HCT116 (cell line): ENCODE measurements at regions not wholly inside any gene's neighbourhood (a gene's known extent, or its start where the extent isn't known, plus 50 kb on each side); places are given as distances from the start of the nearest gene placed in this dataset.
"Not testable (repeated sequence)": the region's sequence is repeated elsewhere in the genome, so short reads cannot be mapped to it uniquely, and the experiment has no call there.

Experiments used
- CEBPB ChIP-seq: IDR thresholded peaks from 2 replicates; pipeline ENCODE4 v1.6.1; 2012; ENCODE audit warnings: low read depth
- CTCF ChIP-seq, 3 experiments: fragments of 200-600 bp in 1 of 3; sonication (generic) in 1 of 3; IDR thresholded peaks in 2 of 3; conservative IDR thresholded peaks in 1 of 3; 2 replicates each; pipeline ENCODE4 v1.5.1; 2012 to 2017; ENCODE audit warnings: low read depth in 2 of 3, low read length in 2 of 3, antibody characterized with exemption in 1 of 3, borderline replicate concordance in 1 of 3, control low read depth in 1 of 3, mild to moderate bottlenecking in 1 of 3, mixed read lengths in 1 of 3, mixed run types in 1 of 3, moderate library complexity in 1 of 3; ENCODE audit not compliant: insufficient read depth in 1 of 3

GRCh38 chr16:58983181-58983965 lies 249.3 kb upstream of the GOT2 start:
- not testable (repeated sequence) for TF ChIP-seq CEBPB; CTCF (IDR thresholded peaks at IDR 0.05 in 2 of 3, conservative IDR thresholded peaks at IDR 0.05 in 1 of 3; ENCODE audit: borderline replicate concordance in 1 of 3, insufficient read depth in 1 of 3, low read depth in 2 of 3, low read length in 2 of 3)
